GM19468 (cell line): ENCODE measurements at regions not wholly inside any gene's neighbourhood (a gene's known extent, or its start where the extent isn't known, plus 50 kb on each side); places are given as distances from the start of the nearest gene placed in this dataset.

ENCODE experiments used
- ATAC-seq: cut with Tn5 transposase; IDR thresholded peaks from one replicate; pipeline ENCODE4 v1.9.1; 2021; ENCODE audit warnings: mild to moderate bottlenecking, moderate library complexity, moderate number of reproducible peaks; ENCODE audit not compliant: unreplicated experiment; ENCODE audit errors: extremely low read depth

DNA sequence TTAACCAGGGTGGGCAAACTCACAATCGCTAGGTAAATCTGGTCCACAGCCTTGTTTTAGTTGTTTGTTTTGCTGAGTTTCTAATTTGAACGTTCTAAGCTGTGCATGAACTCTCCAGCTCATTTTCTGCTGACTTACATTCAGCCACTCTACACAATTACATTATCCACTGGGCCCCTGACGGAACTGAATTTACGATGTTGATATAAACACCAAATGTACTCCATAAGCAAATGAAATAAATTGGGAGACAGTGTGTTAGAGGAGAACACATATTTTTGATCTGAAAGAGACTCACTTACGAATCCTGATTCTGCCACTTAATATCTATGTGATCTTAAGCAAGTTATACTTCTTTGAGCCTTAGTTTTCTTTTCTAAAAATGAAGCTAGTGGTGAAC lies 393.4 kb downstream of the ZNF608 start:
- ATAC-seq: no peak

- ATAC-seq: no peak
Observed at GRCh38 chr5:124352312-124352711, 394.1 kb downstream of the ZNF608 start.

DNA sequence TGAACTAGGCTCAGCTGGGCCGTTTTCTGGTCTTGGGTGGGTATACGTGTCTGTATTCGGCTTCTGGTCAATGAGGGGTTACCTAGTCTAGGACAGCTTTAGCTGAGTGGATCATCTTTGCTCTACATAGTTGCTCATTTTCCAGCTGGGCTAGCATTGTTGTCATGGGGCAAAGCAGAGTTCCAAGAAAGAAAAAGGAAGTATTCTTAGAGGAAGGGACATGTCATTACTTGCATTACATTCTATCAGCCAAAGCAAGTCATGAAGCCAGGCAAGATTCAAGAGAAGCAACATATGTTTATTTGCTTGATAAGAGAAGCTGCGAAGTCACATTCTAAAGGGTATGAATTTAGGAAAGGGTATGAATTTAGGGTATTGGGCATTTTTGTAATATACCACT lies 396.5 kb downstream of the ZNF608 start:
- no peak for ATAC-seq

DNA sequence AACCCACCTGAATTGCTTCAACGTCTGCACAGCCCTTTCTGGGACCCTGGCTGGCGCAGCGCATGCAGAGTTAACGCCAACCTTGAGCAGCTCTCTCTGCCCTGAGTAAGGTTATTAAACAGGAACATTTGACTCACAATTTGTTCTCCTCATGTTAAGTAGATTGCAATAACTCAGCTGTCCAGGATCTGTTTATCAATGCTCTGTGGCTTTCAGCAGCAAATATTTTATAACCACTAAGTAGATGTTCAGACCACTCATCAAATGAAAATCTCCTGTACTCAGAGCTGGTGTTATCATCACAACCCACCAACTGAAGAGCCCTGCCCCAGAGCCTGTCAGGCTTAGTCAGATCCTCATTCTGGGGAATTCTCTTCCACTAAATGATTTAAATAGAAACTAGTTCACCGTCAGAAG lies 403.0 kb downstream of the ZNF608 start:
- no peak for ATAC-seq

GRCh38 chr5:124342986-124343385 lies 403.5 kb downstream of the ZNF608 start:
- ATAC-seq: no peak

DNA sequence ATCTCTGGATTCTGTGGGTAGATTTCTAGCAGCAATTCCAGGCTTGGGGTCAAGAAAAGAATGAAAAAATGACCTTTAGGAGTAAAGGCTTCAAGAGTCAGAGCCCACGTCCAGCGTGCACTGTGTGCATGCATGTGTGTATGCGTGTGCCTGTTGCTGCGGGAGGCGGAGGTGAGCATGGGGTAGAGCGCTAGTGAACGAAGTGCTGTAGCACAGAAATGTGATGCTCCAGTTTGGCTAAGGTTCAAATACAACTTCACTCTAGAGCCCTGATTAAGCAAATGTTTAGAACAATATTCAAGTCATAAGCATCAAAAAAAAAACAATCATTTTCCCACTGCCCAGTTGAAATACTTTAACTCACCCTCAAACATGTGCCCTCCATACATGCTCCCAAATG lies 403.9 kb downstream of the ZNF608 start:
- ATAC-seq: no peak

DNA sequence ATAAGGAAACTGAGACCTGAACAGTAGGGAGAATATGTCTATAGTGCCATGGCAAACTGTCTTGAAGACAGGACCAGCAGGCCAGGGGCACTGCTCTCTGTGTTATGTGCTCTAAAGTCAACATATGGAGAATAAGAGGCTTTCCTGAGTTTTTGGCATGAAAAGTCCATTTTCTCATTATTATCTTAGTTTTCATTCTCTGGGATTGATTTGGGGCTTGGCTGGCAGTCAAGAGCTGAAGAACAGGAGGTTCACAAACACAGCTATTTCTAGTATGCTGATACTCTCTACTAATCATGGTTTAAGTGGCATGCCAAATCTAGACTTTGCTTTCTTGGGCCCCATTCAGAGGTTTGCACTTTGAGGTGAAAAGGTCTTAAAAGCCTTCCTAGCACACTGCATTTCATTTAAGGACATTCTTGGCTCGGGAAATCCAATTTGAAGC lies 404.4 kb downstream of the ZNF608 start:
- ATAC-seq: no peak

DNA sequence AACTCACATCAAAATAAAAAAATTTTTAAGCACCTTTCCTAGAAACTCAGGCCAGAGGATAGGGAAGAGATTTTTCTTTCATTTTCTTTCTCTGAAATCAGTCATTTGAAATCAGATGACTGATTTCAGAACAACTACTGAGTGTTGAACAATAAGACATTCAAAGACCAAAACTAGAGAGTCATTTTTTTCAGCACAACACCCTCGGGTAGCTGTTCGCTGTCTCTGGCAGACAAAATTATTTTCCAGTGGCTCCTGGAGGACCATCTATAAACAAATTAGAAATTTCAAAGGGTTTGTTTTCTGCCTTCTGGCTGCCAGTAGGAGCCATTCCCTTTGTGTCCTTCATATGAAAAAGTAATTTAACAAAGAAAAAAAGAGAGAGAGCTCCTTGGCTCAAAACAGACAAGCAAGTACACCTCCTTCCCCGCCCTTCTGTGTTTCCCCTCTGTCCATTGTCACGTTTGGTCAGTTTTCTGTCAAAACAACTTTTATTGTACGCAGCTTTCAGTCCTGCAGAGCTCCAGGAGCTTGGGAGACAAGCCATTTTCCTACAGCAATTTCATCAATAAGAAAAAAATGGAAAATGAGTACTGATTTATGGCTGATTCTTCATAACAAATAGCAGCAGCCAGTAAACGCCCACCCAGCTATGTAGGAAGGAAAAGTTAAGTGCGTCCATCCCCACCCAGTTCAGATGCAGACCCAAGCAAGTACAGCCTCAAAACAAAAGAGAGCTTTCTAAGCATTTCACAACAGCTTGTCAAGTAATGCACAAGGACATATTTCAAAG lies 405.2 kb downstream of the ZNF608 start:
- ATAC-seq: no peak

- ATAC-seq: no peak
Observed at GRCh38 chr5:124337996-124338395, 408.4 kb downstream of the ZNF608 start.

GRCh38 chr5:124333298-124333979 lies 413.0 kb downstream of the ZNF608 start:
- no peak for ATAC-seq

GRCh38 chr5:124332273-124332672 lies 414.2 kb downstream of the ZNF608 start:
- no peak for ATAC-seq

GRCh38 chr5:124330595-124331220 lies 415.7 kb downstream of the ZNF608 start:
- no peak for ATAC-seq

DNA sequence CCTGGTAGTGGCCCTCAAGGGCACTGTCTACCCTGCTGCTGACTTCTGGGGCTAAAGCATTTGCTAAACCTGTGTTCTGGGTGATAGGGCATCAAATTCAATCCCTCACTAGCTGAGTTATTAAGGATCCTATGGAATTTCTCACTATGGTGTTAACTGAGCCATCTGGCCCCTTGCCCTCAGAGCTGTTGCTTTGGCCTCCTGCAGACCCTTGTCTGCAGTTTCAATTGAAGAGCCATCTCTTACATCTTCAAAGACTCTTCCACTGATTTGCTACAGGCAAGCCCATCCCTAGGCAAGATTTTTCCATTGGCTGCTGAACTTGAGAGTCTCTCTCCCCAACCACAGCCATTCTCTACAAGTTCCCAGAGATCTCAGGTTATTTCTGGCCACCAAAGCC lies 418.2 kb downstream of the ZNF608 start:
- ATAC-seq: no peak

- no peak for ATAC-seq
Observed at GRCh38 chr5:124318661-124319060, 427.8 kb downstream of the ZNF608 start.

- no peak for ATAC-seq
Observed at GRCh38 chr5:124317451-124317850, 429.0 kb downstream of the ZNF608 start.

- no peak for ATAC-seq
Observed at GRCh38 chr5:124315741-124316415, 430.6 kb downstream of the ZNF608 start.

DNA sequence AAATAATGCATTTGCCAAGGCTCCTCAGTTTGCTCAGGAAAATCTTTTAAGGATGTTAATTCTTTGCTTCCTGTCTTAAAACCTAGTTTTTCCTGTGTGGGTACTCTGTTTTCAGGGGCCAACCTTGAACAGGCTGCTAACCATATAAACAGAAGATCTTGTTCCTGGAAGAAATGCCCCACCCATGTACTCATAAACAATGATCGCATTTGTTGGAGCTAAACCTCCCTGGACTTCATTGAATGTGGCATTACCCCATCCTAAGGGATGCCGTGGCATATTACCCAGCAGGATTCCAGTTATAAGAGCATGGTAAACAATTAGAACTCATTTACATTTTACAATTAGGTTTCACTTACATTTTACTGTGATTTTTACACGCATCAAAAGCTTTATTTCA lies 436.0 kb downstream of the ZNF608 start:
- no peak for ATAC-seq

DNA sequence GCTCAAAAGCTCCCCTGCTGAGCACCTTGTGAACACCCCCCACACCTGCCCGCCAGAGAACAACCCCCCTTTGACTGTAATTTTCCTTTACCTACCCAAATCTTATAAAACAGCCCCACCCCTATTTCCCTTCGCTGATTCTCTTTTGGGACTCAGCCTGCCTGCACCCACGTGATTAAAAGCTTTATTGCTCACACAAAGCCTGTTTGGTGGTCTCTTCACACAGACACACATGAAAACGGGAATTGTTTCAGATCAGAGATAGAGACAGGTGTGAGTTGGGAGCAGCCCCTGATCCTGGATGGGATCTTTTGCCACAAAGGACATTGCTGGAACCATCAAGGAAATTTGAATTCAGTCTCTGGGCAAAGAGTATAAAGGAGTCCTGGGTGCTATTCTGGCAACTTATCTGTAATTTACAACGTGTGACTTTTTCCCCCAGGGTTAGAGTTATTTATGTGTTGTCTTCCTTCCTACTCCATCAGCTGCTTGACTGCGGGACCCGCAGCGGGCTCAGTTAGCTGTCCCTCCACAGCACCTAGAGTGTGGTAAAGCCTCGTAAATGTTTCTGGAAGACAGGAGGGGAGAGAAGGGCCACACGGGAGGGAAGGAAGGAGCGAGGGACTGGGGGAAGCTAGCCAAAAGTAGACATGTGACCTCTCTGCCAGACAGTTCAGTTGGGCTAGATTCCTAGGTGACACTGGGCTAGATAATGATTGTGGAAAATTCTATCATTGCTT lies 437.0 kb downstream of the ZNF608 start:
- no peak for ATAC-seq

GRCh38 chr5:124303366-124303765 lies 443.1 kb downstream of the ZNF608 start:
- ATAC-seq: no peak

DNA sequence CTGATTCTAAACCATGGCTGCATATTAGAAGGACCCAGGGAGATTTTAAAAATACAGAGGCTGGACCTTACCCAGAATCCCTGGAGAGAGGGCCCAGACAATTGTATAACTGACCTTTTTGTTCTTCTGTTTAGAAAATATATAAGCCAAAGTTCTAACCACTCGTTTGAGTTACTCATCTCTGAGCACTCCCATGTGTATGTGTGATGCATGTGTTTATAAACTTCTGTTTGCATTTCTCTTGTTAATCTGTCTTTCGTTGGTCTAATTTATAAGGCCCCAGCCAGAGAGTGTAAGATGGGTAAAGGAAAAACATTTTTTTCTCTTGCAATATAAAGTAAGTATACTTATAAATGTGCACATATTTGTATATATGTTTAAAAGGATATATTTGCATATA lies 443.9 kb downstream of the ZNF608 start:
- ATAC-seq: no peak
